ENCODE measurements at regions not wholly inside any gene's neighbourhood (a gene's known extent, or its start where the extent isn't known, plus 50 kb on each side); places are given as distances from the start of the nearest gene placed in this dataset.

DNA sequence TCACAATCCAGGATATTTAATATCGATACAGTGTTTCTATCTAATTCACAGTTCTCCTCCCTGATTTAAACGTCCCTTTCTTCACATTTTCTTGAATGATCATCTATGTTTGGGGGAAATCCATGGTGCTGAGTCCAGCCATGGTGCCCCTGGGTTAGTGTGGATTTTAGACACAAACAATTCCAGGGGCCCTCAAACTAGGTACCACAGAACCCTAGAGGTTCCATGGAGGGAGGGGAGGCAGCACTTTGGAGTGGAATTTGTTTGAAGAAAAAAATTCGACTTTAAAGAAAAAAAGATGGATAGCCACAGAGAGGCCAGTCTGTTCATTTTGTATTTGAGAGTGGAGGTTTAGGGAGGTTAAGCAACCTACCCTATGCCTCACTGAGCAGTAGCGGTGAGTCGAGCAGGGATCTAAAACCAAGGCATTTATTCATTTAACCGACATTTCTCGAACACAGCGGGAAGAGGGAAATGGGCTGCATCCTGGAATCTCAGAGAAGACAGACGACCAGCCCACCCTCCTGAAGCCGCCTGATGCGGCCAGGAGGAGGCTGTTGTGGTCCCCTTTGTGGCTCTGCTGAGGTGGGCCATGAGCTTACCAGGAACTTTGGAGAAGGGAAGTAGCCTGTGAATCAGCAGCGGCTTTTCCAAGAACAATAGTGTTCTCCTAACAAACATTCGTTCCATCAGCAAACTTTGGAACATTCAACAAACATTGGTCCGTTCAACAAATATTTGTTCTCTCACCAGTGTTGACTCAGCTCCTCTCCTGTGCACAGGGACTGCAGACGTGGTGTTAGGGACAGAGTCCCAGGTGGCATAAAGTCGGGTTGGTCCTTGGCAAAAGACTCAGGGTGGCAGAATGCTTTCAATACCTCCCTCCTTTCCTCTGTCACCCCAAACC is 103.5 kb upstream of the ZBTB40 start (continued):
- TF ChIP-seq, protein P1, sequence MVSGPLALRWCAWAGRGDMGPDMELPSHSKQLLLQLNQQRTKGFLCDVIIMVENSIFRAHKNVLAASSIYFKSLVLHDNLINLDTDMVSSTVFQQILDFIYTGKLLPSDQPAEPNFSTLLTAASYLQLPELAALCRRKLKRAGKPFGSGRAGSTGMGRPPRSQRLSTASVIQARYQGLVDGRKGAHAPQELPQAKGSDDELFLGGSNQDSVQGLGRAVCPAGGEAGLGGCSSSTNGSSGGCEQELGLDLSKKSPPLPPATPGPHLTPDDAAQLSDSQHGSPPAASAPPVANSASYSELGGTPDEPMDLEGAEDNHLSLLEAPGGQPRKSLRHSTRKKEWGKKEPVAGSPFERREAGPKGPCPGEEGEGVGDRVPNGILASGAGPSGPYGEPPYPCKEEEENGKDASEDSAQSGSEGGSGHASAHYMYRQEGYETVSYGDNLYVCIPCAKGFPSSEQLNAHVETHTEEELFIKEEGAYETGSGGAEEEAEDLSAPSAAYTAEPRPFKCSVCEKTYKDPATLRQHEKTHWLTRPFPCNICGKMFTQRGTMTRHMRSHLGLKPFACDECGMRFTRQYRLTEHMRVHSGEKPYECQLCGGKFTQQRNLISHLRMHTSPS (CRISPR knock-in tag; IDR thresholded peaks at IDR 0.05; ENCODE audit: low read depth), result peak; percentile 82
- TF ChIP-seq JUN (CRISPR knock-in tag; IDR thresholded peaks at IDR 0.05) (peak; percentile 54; the same call in 1 of the 2 replicates), ZNF883 (CRISPR knock-in tag; IDR thresholded peaks at IDR 0.05; ENCODE audit: not compliant biosample characterization) (no peak), EHMT2 (IDR thresholded peaks at IDR 0.05; ENCODE audit: borderline replicate concordance, low read depth, low read length) (no peak), ZFP36 (IDR thresholded peaks at IDR 0.05; ENCODE audit: borderline replicate concordance, low read depth, low read length, partially characterized antibody) (peak; percentile 61), SOX5 (CRISPR knock-in tag; IDR thresholded peaks at IDR 0.05; ENCODE audit: borderline replicate concordance) (peak; percentile 99), NR2F2 (IDR thresholded peaks at IDR 0.05; ENCODE audit: borderline replicate concordance, low read depth) (peak; percentile 66; the same call in 1 of the 2 replicates), ZNF333 (CRISPR knock-in tag; IDR thresholded peaks at IDR 0.05; ENCODE audit: borderline replicate concordance) (no peak), ZNF180 (CRISPR knock-in tag; IDR thresholded peaks at IDR 0.05; ENCODE audit: borderline replicate concordance, low read depth) (no peak), ZSCAN25 (CRISPR knock-in tag; IDR thresholded peaks at IDR 0.05) (peak; percentile 90), PAF1 (CRISPR knock-in tag; IDR thresholded peaks at IDR 0.05) (no peak), ZFP1 (CRISPR knock-in tag; IDR thresholded peaks at IDR 0.05) (peak; percentile 41; the same call in 1 of the 2 replicates), AGO2 (optimal IDR thresholded peaks at IDR 0.05; ENCODE audit: low read depth, low read length) (no peak), RXRA (CRISPR knock-in tag; IDR thresholded peaks at IDR 0.05) (peak; percentile 67; the same call in 1 of the 2 replicates), TARDBP (CRISPR knock-in tag; IDR thresholded peaks at IDR 0.05) (peak; percentile 89), PRMT3 (CRISPR knock-in tag; IDR thresholded peaks at IDR 0.05; ENCODE audit: borderline replicate concordance, low read depth) (no peak), FOXP1 (IDR thresholded peaks at IDR 0.05) (no peak), FOXP1 (CRISPR knock-in tag; IDR thresholded peaks at IDR 0.05) (peak; percentile 96), PPARG (CRISPR knock-in tag; conservative IDR thresholded peaks at IDR 0.05) (peak; percentile 73)
- TF ChIP-seq, protein P2, sequence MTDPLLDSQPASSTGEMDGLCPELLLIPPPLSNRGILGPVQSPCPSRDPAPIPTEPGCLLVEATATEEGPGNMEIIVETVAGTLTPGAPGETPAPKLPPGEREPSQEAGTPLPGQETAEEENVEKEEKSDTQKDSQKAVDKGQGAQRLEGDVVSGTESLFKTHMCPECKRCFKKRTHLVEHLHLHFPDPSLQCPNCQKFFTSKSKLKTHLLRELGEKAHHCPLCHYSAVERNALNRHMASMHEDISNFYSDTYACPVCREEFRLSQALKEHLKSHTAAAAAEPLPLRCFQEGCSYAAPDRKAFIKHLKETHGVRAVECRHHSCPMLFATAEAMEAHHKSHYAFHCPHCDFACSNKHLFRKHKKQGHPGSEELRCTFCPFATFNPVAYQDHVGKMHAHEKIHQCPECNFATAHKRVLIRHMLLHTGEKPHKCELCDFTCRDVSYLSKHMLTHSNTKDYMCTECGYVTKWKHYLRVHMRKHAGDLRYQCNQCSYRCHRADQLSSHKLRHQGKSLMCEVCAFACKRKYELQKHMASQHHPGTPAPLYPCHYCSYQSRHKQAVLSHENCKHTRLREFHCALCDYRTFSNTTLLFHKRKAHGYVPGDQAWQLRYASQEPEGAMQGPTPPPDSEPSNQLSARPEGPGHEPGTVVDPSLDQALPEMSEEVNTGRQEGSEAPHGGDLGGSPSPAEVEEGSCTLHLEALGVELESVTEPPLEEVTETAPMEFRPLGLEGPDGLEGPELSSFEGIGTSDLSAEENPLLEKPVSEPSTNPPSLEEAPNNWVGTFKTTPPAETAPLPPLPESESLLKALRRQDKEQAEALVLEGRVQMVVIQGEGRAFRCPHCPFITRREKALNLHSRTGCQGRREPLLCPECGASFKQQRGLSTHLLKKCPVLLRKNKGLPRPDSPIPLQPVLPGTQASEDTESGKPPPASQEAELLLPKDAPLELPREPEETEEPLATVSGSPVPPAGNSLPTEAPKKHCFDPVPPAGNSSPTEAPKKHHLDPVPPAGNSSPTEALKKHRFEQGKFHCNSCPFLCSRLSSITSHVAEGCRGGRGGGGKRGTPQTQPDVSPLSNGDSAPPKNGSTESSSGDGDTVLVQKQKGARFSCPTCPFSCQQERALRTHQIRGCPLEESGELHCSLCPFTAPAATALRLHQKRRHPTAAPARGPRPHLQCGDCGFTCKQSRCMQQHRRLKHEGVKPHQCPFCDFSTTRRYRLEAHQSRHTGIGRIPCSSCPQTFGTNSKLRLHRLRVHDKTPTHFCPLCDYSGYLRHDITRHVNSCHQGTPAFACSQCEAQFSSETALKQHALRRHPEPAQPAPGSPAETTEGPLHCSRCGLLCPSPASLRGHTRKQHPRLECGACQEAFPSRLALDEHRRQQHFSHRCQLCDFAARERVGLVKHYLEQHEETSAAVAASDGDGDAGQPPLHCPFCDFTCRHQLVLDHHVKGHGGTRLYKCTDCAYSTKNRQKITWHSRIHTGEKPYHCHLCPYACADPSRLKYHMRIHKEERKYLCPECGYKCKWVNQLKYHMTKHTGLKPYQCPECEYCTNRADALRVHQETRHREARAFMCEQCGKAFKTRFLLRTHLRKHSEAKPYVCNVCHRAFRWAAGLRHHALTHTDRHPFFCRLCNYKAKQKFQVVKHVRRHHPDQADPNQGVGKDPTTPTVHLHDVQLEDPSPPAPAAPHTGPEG (CRISPR knock-in tag; IDR thresholded peaks at IDR 0.05), result 0 out of 2 replicates have a peak, but pooled peaks have one; percentile 33
- TF ChIP-seq, protein P3, sequence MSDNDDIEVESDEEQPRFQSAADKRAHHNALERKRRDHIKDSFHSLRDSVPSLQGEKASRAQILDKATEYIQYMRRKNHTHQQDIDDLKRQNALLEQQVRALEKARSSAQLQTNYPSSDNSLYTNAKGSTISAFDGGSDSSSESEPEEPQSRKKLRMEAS (IDR thresholded peaks at IDR 0.05), result peak; percentile 57
- TF ChIP-seq, protein P4, sequence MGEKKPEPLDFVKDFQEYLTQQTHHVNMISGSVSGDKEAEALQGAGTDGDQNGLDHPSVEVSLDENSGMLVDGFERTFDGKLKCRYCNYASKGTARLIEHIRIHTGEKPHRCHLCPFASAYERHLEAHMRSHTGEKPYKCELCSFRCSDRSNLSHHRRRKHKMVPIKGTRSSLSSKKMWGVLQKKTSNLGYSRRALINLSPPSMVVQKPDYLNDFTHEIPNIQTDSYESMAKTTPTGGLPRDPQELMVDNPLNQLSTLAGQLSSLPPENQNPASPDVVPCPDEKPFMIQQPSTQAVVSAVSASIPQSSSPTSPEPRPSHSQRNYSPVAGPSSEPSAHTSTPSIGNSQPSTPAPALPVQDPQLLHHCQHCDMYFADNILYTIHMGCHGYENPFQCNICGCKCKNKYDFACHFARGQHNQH (CRISPR knock-in tag; IDR thresholded peaks at IDR 0.05), result peak; percentile 35; the same call in 1 of the 2 replicates

Data from HepG2 (cell line).